Adrenal gland (tissue), 5 donors: ENCODE measurements at regions not wholly inside any gene's neighbourhood (a gene's known extent, or its start where the extent isn't known, plus 50 kb on each side); places are given as distances from the start of the nearest gene placed in this dataset.

Source experiments
- POLR2A ChIP-seq, 2 donors: fragments of 450-650 bp; IDR thresholded peaks; one replicate each; pipeline ENCODE4 v1.6.1; 2017; ENCODE audit warnings: antibody characterized with exemption in 2 of 2, mild to moderate bottlenecking in 2 of 2, moderate library complexity in 1 of 2
- TF ChIP-seq, protein P1 (sequence below), 6 experiments: fragments of 450-650 bp in 4 of 6; fragments of 200-600 bp in 2 of 6; sonication (generic) in 1 of 6; IDR thresholded peaks; 1 replicate in 5 of 6; 2 replicates in 1 of 6; pipeline versions ENCODE4 v1.5.1 to v1.8.0; 2016 to 2021; ENCODE audit warnings: antibody characterized with exemption in 6 of 6, mild to moderate bottlenecking in 2 of 6, moderate library complexity in 1 of 6
- donor health status: DM: no; HTN: no; CAD: no.

DNA sequence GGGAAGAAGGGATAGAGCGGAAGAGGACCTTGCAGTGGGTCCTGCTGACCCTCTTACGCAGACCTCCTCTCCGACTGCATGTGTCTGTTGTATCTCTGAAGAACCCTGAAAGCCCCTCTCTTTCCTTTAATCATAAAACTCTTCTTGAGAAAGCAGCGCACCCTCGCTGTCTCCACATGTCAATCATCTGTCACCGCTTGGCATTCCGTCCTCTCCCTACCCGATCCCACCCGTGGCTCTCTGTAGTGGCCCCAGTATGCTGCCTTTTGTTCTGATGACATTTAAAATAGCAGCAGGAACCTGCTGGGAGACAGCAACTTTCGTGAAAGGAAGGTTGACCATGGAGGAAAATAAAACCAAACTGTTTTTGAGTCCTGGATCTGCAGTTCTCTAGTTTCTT is 582.9 kb upstream of the SALL3 start:
- TF ChIP-seq POLR2A (IDR thresholded peaks at IDR 0.05), result no peak
- TF ChIP-seq, protein P1, sequence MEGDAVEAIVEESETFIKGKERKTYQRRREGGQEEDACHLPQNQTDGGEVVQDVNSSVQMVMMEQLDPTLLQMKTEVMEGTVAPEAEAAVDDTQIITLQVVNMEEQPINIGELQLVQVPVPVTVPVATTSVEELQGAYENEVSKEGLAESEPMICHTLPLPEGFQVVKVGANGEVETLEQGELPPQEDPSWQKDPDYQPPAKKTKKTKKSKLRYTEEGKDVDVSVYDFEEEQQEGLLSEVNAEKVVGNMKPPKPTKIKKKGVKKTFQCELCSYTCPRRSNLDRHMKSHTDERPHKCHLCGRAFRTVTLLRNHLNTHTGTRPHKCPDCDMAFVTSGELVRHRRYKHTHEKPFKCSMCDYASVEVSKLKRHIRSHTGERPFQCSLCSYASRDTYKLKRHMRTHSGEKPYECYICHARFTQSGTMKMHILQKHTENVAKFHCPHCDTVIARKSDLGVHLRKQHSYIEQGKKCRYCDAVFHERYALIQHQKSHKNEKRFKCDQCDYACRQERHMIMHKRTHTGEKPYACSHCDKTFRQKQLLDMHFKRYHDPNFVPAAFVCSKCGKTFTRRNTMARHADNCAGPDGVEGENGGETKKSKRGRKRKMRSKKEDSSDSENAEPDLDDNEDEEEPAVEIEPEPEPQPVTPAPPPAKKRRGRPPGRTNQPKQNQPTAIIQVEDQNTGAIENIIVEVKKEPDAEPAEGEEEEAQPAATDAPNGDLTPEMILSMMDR (IDR thresholded peaks at IDR 0.05), result no peak
